Pons (tissue), 1 donor: ENCODE measurements at regions not wholly inside any gene's neighbourhood (a gene's known extent, or its start where the extent isn't known, plus 50 kb on each side); places are given as distances from the start of the nearest gene placed in this dataset.

Experiments
- DNase-seq: peaks from one replicate; pipeline ENCODE4 v3.0.0-alpha.2; 2016; ENCODE audit warnings: low spot score

GRCh38 chr6:4295783-4296155, 160.4 kb upstream of the ECI2 start:
- no peak for DNase-seq

- DNase-seq: no peak
Observed at GRCh38 chr6:4295058-4295782, 159.8 kb upstream of the ECI2 start.

GRCh38 chr6:4294636-4295035, 159.3 kb upstream of the ECI2 start:
- no peak for DNase-seq

GRCh38 chr6:4291453-4292403, 156.4 kb upstream of the ECI2 start:
- no peak for DNase-seq

- no peak for DNase-seq
Observed at GRCh38 chr6:4289770-4290320, 154.5 kb upstream of the ECI2 start.

- DNase-seq: no peak
Observed at GRCh38 chr6:4287811-4288244, 152.5 kb upstream of the ECI2 start.

GRCh38 chr6:4287372-4287771, 152.0 kb upstream of the ECI2 start:
- no peak for DNase-seq

GRCh38 chr6:4282926-4283325, 147.6 kb upstream of the ECI2 start:
- no peak for DNase-seq

- peak; percentile 24 for DNase-seq
Observed at GRCh38 chr6:4281341-4282293, 146.2 kb upstream of the ECI2 start.

GRCh38 chr6:4280707-4281106, 145.3 kb upstream of the ECI2 start:
- peak; percentile 38 for DNase-seq

GRCh38 chr6:4280031-4280430, 144.7 kb upstream of the ECI2 start:
- DNase-seq: no peak

- no peak for DNase-seq
Observed at GRCh38 chr6:4274382-4275082, 139.2 kb upstream of the ECI2 start.

GRCh38 chr6:4272996-4273395, 137.6 kb upstream of the ECI2 start:
- DNase-seq: no peak

GRCh38 chr6:4271761-4272470, 136.5 kb upstream of the ECI2 start:
- DNase-seq: no peak

- DNase-seq: peak; percentile 4
Observed at GRCh38 chr6:4270776-4271175, 135.4 kb upstream of the ECI2 start.

GRCh38 chr6:4270001-4270400, 134.6 kb upstream of the ECI2 start:
- DNase-seq: no peak

GRCh38 chr6:4268171-4268570, 132.8 kb upstream of the ECI2 start:
- DNase-seq: no peak

GRCh38 chr6:4265740-4266139, 130.4 kb upstream of the ECI2 start:
- no peak for DNase-seq

GRCh38 chr6:4264601-4265000, 129.2 kb upstream of the ECI2 start:
- DNase-seq: no peak

GRCh38 chr6:4264081-4264480, 128.7 kb upstream of the ECI2 start:
- no peak for DNase-seq
